ENCODE measurements at regions not wholly inside any gene's neighbourhood (a gene's known extent, or its start where the extent isn't known, plus 50 kb on each side); places are given as distances from the start of the nearest gene placed in this dataset.

DNA sequence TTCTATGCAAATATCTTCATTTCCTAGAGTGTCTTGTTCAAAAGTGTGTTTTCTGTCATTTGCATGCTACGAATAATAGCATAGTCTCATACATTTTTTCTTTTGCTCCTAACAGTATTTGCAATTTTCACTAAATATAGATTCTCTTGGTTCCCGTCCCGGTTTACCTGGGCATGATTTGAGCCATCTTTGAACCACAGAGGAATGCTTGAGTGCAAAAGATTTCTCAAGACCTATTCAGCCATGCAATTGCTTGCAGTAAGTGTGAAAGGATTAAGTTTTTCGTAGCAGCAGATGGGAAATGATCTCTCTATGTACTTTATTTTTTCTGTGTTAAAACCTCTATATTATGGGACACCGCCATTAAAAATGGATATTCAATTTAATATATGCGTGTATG is 733.0 kb downstream of the ZPLD1 start:
- Histone ChIP-seq H3K9me3 (ENCODE audit: control insufficient read depth in 2 of 2, low read length in 2 of 2) (no peaks in the 10 kb centered on the region), H3K36me3 (ENCODE audit: control insufficient read depth in 2 of 2, insufficient read depth in 2 of 2, low read length in 2 of 2) (no peaks in the 10 kb centered on the region), H3K4me3 (ENCODE audit: low read length in 2 of 2) (no peak overlapping the region), H3K9ac (ENCODE audit: low read depth in 1 of 2, low read length in 2 of 2) (no peak overlapping the region), H3K4me1 (ENCODE audit: control insufficient read depth in 2 of 2, insufficient read depth in 2 of 2, low read length in 2 of 2) (no peaks in the 10 kb centered on the region), H3K27me3 (ENCODE audit: control insufficient read depth in 2 of 2, insufficient read depth in 2 of 2, low read length in 2 of 2) (no peaks in the 10 kb centered on the region), H3K27ac (ENCODE audit: low read depth in 2 of 2, low read length in 2 of 2) (no peak overlapping the region)

- Histone ChIP-seq H3K27ac (ENCODE audit: low read depth in 2 of 2, low read length in 2 of 2) (no peak overlapping the region), H3K4me1 (ENCODE audit: control insufficient read depth in 2 of 2, insufficient read depth in 2 of 2, low read length in 2 of 2) (no peaks in the 10 kb centered on the region), H3K9ac (ENCODE audit: low read depth in 1 of 2, low read length in 2 of 2) (no peak overlapping the region), H3K27me3 (ENCODE audit: control insufficient read depth in 2 of 2, insufficient read depth in 2 of 2, low read length in 2 of 2) (no peaks in the 10 kb centered on the region), H3K4me3 (ENCODE audit: low read length in 2 of 2) (no peak overlapping the region), H3K9me3 (ENCODE audit: control insufficient read depth in 2 of 2, low read length in 2 of 2) (no peaks in the 10 kb centered on the region), H3K36me3 (ENCODE audit: control insufficient read depth in 2 of 2, insufficient read depth in 2 of 2, low read length in 2 of 2) (no peaks in the 10 kb centered on the region)
Measured at GRCh38 chr3:103169289-103169688, 734.5 kb downstream of the ZPLD1 start.

GRCh38 chr3:103170651-103171050 is 735.8 kb downstream of the ZPLD1 start:
- H3K9ac ChIP-seq (ENCODE audit: low read depth in 1 of 2, low read length in 2 of 2): no peak overlapping the region
- no peaks in the 10 kb centered on the region for H3K36me3 ChIP-seq (ENCODE audit: control insufficient read depth in 2 of 2, insufficient read depth in 2 of 2, low read length in 2 of 2)
- H3K4me1 ChIP-seq (ENCODE audit: control insufficient read depth in 2 of 2, insufficient read depth in 2 of 2, low read length in 2 of 2): no peaks in the 10 kb centered on the region
- H3K27ac ChIP-seq (ENCODE audit: low read depth in 2 of 2, low read length in 2 of 2): no peak overlapping the region
- H3K9me3 ChIP-seq (ENCODE audit: control insufficient read depth in 2 of 2, low read length in 2 of 2): no peaks in the 10 kb centered on the region
- H3K4me3 ChIP-seq (ENCODE audit: low read length in 2 of 2): no peak overlapping the region
- H3K27me3 ChIP-seq (ENCODE audit: control insufficient read depth in 2 of 2, insufficient read depth in 2 of 2, low read length in 2 of 2): no peaks in the 10 kb centered on the region

- no peaks in the 10 kb centered on the region for H3K9me3 ChIP-seq (ENCODE audit: control insufficient read depth in 2 of 2, low read length in 2 of 2)
- H3K36me3 ChIP-seq (ENCODE audit: control insufficient read depth in 2 of 2, insufficient read depth in 2 of 2, low read length in 2 of 2): no peaks in the 10 kb centered on the region
- H3K9ac ChIP-seq (ENCODE audit: low read depth in 1 of 2, low read length in 2 of 2): no peak overlapping the region
- H3K4me3 ChIP-seq (ENCODE audit: low read length in 2 of 2): no peak overlapping the region
- H3K4me1 ChIP-seq (ENCODE audit: control insufficient read depth in 2 of 2, insufficient read depth in 2 of 2, low read length in 2 of 2): no peaks in the 10 kb centered on the region
- no peaks in the 10 kb centered on the region for H3K27me3 ChIP-seq (ENCODE audit: control insufficient read depth in 2 of 2, insufficient read depth in 2 of 2, low read length in 2 of 2)
- H3K27ac ChIP-seq (ENCODE audit: low read depth in 2 of 2, low read length in 2 of 2): no peak overlapping the region
Measured at GRCh38 chr3:103173940-103174339, 739.1 kb downstream of the ZPLD1 start.

DNA sequence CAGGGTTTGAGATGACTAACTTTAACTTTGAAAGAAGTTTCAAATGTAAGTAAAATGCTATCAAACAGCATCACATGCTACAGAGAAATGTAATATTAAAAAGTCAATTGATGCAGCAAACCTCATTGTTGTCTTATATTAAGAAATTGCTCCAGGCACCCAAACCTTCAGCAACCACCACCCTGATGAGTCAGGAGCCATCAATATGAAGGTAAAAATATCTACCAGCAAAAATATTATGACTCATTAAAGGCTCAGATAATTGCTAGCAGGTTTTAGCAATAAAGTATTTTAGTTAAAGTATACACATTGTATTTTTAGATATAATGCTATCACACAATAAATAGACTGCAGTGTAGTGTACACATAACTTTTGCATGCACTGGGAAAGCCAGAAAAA is 746.3 kb downstream of the ZPLD1 start:
- no peak overlapping the region for H3K4me3 ChIP-seq (ENCODE audit: low read length in 2 of 2)
- H3K9ac ChIP-seq (ENCODE audit: low read depth in 1 of 2, low read length in 2 of 2): no peak overlapping the region
- no peak overlapping the region for H3K27ac ChIP-seq (ENCODE audit: low read depth in 2 of 2, low read length in 2 of 2)
- no peaks in the 10 kb centered on the region for H3K36me3 ChIP-seq (ENCODE audit: control insufficient read depth in 2 of 2, insufficient read depth in 2 of 2, low read length in 2 of 2)
- no peaks in the 10 kb centered on the region for H3K4me1 ChIP-seq (ENCODE audit: control insufficient read depth in 2 of 2, insufficient read depth in 2 of 2, low read length in 2 of 2)
- H3K9me3 ChIP-seq (ENCODE audit: control insufficient read depth in 2 of 2, low read length in 2 of 2): no peaks in the 10 kb centered on the region
- no peaks in the 10 kb centered on the region for H3K27me3 ChIP-seq (ENCODE audit: control insufficient read depth in 2 of 2, insufficient read depth in 2 of 2, low read length in 2 of 2)

DNA sequence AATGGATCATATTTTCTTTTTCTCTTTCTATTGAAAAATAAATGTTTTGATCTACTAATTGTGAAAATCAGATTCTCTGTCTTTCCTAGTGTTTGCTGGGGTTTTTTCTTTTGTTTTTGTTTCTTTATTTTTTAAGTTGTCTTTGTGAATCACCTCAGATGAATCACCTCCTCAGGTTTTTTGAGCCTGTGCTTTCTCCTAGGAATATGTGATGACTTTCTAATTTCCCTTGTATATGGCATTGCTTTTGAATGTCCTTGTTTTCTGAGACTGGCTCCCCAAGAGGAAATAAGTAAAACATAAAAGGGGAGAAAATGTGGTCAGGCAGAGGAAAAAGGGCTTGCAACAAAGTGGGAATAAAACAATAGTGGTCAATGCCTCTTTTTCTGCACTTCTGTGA is 750.0 kb downstream of the ZPLD1 start:
- no peaks in the 10 kb centered on the region for H3K27me3 ChIP-seq (ENCODE audit: control insufficient read depth in 2 of 2, insufficient read depth in 2 of 2, low read length in 2 of 2)
- no peaks in the 10 kb centered on the region for H3K9me3 ChIP-seq (ENCODE audit: control insufficient read depth in 2 of 2, low read length in 2 of 2)
- no peak overlapping the region for H3K27ac ChIP-seq (ENCODE audit: low read depth in 2 of 2, low read length in 2 of 2)
- H3K36me3 ChIP-seq (ENCODE audit: control insufficient read depth in 2 of 2, insufficient read depth in 2 of 2, low read length in 2 of 2): no peaks in the 10 kb centered on the region
- H3K4me3 ChIP-seq (ENCODE audit: low read length in 2 of 2): no peak overlapping the region
- H3K9ac ChIP-seq (ENCODE audit: low read depth in 1 of 2, low read length in 2 of 2): no peak overlapping the region
- H3K4me1 ChIP-seq (ENCODE audit: control insufficient read depth in 2 of 2, insufficient read depth in 2 of 2, low read length in 2 of 2): no peaks in the 10 kb centered on the region

DNA sequence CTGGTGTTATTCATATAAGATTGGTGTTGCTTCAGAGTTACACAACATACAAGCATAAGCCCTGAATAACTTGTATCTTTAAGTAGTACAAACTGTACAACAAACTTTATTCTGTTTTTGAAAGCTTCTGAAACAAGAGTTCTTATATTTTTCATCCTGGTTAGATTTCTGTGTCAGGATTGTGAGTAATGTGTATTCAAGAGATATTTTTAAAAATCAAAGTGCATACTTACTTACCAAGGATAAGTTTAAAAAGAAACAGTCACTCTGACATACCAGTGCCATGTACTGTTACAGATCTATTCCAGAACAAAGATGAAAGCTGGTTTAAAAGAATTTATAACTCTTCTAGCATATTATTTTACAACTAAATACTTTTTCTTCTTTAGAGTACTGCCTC is 755.1 kb downstream of the ZPLD1 start:
- H3K36me3 ChIP-seq (ENCODE audit: control insufficient read depth in 2 of 2, insufficient read depth in 2 of 2, low read length in 2 of 2): no peaks in the 10 kb centered on the region
- H3K4me3 ChIP-seq (ENCODE audit: low read length in 2 of 2): no peak overlapping the region
- no peaks in the 10 kb centered on the region for H3K4me1 ChIP-seq (ENCODE audit: control insufficient read depth in 2 of 2, insufficient read depth in 2 of 2, low read length in 2 of 2)
- no peak overlapping the region for H3K9ac ChIP-seq (ENCODE audit: low read depth in 1 of 2, low read length in 2 of 2)
- H3K27ac ChIP-seq (ENCODE audit: low read depth in 2 of 2, low read length in 2 of 2): no peak overlapping the region
- peaks cover 0 to 2% of the 10 kb centered on the region in 2 donors for H3K9me3 ChIP-seq (ENCODE audit: control insufficient read depth in 2 of 2, low read length in 2 of 2)
- H3K27me3 ChIP-seq (ENCODE audit: control insufficient read depth in 2 of 2, insufficient read depth in 2 of 2, low read length in 2 of 2): no peaks in the 10 kb centered on the region

DNA sequence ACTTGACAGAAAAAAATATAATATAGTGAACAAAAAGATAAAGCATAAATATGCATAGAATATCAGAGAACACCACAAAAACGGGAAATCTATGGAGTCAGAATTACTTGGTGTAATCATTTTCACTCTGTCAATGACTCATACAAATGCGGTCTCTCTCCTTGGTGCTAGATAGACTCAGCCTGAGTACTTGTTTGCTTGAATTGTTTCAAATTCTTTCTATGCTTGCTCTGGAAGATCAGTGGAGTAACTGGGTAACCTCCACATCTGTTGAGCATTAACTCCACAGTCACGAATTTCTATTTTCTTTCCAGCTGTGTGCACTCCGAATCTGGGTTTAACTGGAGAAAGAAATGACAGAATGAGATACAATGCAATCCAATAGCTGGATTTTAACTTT is 760.4 kb downstream of the ZPLD1 start:
- H3K27me3 ChIP-seq (ENCODE audit: control insufficient read depth in 2 of 2, insufficient read depth in 2 of 2, low read length in 2 of 2): no peaks in the 10 kb centered on the region
- no peaks in the 10 kb centered on the region for H3K36me3 ChIP-seq (ENCODE audit: control insufficient read depth in 2 of 2, insufficient read depth in 2 of 2, low read length in 2 of 2)
- no peaks in the 10 kb centered on the region for H3K4me1 ChIP-seq (ENCODE audit: control insufficient read depth in 2 of 2, insufficient read depth in 2 of 2, low read length in 2 of 2)
- H3K9me3 ChIP-seq (ENCODE audit: control insufficient read depth in 2 of 2, low read length in 2 of 2): peaks cover 0 to 2% of the 10 kb centered on the region in 2 donors
- H3K9ac ChIP-seq (ENCODE audit: low read depth in 1 of 2, low read length in 2 of 2): no peak overlapping the region
- no peak overlapping the region for H3K4me3 ChIP-seq (ENCODE audit: low read length in 2 of 2)
- H3K27ac ChIP-seq (ENCODE audit: low read depth in 2 of 2, low read length in 2 of 2): no peak overlapping the region

DNA sequence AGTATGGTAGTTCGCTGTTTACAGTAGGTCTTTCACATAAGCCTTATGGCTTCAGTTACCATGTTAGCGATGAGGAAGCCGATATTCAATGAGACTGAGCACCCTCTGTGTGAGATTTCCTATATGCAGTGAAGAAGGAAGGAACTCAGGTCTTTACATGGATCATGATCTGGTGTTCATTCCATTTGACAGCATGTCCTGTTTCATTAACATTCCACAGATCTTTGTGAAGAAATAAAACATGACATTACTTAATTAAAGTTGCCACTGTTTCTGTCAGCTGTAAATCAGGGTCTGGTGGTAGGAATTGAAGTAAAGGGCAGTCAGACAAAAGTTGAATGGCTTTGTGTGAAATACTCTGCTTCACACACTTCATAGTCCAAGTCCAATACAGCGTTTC is 768.6 kb downstream of the ZPLD1 start:
- Histone ChIP-seq H3K36me3 (ENCODE audit: control insufficient read depth in 2 of 2, insufficient read depth in 2 of 2, low read length in 2 of 2) (no peaks in the 10 kb centered on the region), H3K4me3 (ENCODE audit: low read length in 2 of 2) (no peak overlapping the region), H3K27ac (ENCODE audit: low read depth in 2 of 2, low read length in 2 of 2) (no peak overlapping the region), H3K27me3 (ENCODE audit: control insufficient read depth in 2 of 2, insufficient read depth in 2 of 2, low read length in 2 of 2) (no peaks in the 10 kb centered on the region), H3K4me1 (ENCODE audit: control insufficient read depth in 2 of 2, insufficient read depth in 2 of 2, low read length in 2 of 2) (no peaks in the 10 kb centered on the region), H3K9ac (ENCODE audit: low read depth in 1 of 2, low read length in 2 of 2) (no peak overlapping the region), H3K9me3 (ENCODE audit: control insufficient read depth in 2 of 2, low read length in 2 of 2) (no peaks in the 10 kb centered on the region)

- no peaks in the 10 kb centered on the region for H3K27me3 ChIP-seq (ENCODE audit: control insufficient read depth in 2 of 2, insufficient read depth in 2 of 2, low read length in 2 of 2)
- H3K36me3 ChIP-seq (ENCODE audit: control insufficient read depth in 2 of 2, insufficient read depth in 2 of 2, low read length in 2 of 2): no peaks in the 10 kb centered on the region
- no peak overlapping the region for H3K9ac ChIP-seq (ENCODE audit: low read depth in 1 of 2, low read length in 2 of 2)
- no peaks in the 10 kb centered on the region for H3K4me1 ChIP-seq (ENCODE audit: control insufficient read depth in 2 of 2, insufficient read depth in 2 of 2, low read length in 2 of 2)
- H3K4me3 ChIP-seq (ENCODE audit: low read length in 2 of 2): no peak overlapping the region
- H3K27ac ChIP-seq (ENCODE audit: low read depth in 2 of 2, low read length in 2 of 2): no peak overlapping the region
- H3K9me3 ChIP-seq (ENCODE audit: control insufficient read depth in 2 of 2, low read length in 2 of 2): no peaks in the 10 kb centered on the region
Measured at GRCh38 chr3:103210583-103210982, 775.8 kb downstream of the ZPLD1 start.

DNA sequence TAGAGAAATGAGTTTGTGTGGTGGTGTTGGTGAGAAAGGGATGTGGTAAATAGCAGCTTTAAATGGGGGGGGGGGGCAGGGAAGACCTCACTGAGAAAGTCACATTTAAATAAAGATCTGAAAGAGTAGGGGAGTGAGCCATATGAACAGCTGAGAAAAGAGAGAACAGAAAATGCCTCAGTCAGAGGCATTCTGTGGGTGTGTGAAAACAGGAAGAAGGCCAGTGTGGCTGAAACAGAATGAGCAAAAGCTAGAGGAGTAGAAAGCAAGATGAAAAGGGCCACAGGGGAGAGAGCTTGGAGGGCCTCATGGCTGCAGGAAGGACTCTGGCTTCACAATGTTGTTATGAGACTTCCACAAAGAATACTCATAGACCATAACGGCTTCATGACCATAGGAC is 783.3 kb downstream of the ZPLD1 start:
- Histone ChIP-seq H3K9me3 (ENCODE audit: control insufficient read depth in 2 of 2, low read length in 2 of 2) (no peaks in the 10 kb centered on the region), H3K36me3 (ENCODE audit: control insufficient read depth in 2 of 2, insufficient read depth in 2 of 2, low read length in 2 of 2) (no peaks in the 10 kb centered on the region), H3K27ac (ENCODE audit: low read depth in 2 of 2, low read length in 2 of 2) (no peak overlapping the region), H3K27me3 (ENCODE audit: control insufficient read depth in 2 of 2, insufficient read depth in 2 of 2, low read length in 2 of 2) (no peaks in the 10 kb centered on the region), H3K9ac (ENCODE audit: low read depth in 1 of 2, low read length in 2 of 2) (no peak overlapping the region), H3K4me3 (ENCODE audit: low read length in 2 of 2) (no peak overlapping the region), H3K4me1 (ENCODE audit: control insufficient read depth in 2 of 2, insufficient read depth in 2 of 2, low read length in 2 of 2) (no peaks in the 10 kb centered on the region)
